Dermis blood vessel endothelial cell (primary cell): ENCODE measurements at regions not wholly inside any gene's neighbourhood (a gene's known extent, or its start where the extent isn't known, plus 50 kb on each side); places are given as distances from the start of the nearest gene placed in this dataset.
"Not testable (repeated sequence)": the region's sequence is repeated elsewhere in the genome, so short reads cannot be mapped to it uniquely, and the experiment has no call there.

Experiments used
- DNase-seq: peaks from one replicate; pipeline ENCODE4 v3.0.0; 2010

DNA sequence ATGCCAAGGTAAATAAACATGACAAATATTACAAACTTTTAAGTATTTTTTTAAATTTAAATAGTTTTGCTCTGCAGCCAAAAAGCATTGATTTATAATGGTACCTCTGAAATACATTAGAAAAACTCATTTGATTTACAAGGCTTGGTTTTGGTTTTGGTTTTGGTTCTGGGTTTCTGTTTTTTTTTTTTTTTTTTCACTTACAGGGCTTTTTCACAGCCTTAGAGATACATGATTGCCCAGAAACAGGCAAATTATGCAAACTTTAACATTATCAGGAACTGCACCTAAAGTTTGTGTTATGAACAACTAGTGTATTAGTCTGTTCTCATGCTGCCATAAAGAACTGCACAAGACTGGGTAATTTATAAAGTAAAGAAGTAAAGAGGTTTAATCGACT, 196.4 kb upstream of the DDX53 start:
- no peak for DNase-seq

DNA sequence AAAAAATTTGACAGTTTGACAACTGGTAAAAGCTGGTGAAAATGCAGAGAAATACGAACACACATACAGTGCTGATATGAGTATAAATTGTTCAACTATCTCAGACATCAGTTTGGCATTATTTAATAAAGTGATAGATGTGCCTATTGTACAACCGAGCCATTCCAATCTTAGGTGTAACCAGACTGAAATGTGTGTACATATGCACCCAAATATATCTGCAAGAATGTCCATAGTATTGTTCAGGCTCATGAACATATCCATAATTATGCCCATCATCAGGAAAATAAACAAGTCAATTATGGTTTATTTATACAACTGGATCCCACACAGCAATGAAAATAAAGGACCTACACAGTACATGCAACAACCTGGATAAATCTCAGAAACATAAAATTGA, 188.9 kb upstream of the DDX53 start:
- no peak for DNase-seq

DNA sequence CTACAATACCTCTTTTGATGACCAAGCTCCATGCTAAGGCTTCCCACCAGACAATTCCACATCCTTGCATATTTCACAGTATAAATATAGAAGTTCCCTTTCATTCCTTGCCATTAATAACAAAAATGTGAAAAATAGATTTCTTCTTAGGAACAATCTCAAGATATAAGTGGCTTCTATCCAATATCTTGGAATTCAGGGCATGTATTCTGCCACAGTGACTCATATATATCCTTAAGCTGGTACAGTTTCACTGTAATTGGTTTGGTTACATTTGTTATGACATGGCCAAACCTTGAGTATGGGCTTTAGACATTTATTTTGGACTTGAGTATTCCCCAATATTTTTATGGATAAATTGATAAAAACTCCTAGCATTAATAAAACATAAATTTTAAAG, 181.7 kb upstream of the DDX53 start:
- no peak for DNase-seq

DNA sequence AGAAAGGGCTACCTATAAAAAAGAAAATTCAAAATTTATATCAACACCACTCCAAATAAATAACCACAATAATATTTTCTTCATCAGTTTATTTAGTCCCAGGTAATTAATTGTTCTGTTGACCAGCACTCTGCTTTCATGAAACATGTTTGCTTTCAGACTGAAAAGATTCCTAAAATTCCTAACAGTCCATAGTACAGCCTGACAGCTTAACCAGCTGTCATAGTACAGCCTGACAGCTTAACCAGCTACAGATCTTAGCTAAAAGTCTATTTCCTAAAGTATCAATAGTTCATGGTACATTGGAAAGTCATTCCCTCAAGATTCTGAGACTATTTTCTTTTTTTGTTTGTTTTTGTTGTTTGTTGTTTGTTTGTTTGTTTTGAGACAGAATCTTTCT, 144.1 kb upstream of the DDX53 start:
- DNase-seq = no peak

DNA sequence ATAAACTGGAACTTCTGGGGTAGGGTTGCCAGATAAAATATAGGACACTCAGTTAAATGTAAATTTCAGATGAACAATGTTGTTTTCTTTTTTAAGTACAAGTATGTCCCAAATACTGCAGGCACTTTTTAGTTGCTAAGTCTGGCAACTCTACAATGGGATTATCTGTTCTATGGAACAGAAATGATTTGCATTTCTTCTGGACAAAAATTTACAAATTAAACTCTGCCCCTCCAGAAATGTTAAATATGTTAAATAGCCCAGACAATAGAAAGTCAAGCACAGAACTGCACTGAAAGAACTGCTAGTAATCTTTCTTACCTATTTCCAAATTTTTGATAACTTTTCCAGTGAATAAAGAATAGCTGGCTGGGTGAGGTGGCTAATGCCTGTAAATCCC, 140.1 kb upstream of the DDX53 start:
- no peak for DNase-seq

DNA sequence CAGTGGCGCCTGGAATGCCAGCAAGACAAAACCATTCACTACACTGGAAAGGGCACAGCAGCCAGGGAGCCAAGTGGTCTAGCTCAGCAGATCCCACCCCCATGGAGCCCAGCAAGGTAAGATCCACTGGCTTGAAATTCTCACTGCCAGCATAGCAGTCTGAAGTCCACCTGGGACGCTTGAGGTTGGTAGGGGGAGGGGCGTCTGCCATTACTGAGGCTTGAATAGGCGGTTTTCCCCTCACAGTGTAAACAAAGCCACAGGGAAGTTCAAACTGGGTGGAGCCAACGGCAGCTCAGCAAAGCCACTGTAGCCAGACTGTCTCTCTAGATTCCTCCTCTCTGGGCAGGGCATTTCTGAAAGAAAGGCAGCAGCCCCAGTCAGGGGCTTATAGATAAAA, 133.0 kb upstream of the DDX53 start:
- DNase-seq = not testable (repeated sequence)

DNA sequence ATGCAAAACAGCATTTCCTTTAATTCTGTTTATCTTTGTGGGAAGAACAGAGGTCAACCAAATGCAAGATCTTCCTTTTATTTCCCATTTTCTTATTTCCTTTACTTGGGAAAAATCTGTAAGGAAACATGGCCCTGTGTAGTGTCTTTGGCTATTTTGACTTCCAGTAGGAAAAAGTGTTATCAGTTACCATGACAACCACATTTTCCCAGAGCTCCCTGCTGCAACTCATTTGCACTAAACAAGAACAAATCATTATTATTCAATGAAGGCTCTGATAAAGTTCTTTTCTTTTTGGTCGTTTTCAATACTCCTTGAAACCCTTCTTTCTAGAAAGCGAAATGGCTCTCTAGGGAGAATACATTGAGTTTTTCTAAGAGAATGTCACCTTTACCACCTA, 117.2 kb upstream of the DDX53 start:
- no peak for DNase-seq

DNA sequence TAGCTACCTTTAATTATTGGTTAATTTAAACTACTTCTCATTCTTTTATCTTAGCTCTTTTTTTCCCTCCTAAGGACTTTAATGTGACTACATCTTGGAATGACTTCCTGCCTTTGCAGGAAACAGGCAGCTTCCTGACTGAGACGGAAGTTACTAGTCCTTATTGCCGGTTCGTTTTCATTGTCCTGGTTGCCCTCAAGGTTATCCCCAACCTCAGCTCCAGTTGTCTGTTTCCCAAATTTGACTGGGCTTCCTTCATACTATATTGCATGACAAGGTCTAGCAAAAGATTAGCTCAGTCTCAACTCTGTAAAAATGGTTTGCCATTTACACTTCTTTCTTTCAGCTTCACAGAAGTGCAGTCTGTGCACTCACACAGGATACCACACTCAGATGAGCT, 109.9 kb upstream of the DDX53 start:
- DNase-seq = peak; percentile 65

DNA sequence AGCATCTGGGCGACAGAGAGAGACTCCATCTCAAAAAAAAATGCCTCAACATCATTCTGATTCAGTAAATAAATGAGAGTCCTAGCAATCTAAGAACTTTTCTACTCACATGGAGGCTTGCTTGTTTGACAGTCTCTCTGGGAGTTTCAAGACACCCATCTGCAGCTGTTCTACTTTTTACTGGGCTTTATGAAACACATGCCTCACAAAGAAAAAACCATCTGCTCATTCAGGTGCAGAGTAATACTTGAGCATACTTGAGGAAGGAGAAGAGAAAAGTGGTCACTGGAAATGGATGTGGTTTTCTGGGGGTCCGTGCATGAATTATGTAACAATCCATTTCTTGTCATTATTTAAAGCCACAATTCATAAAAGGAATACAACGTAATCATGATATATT, 87.1 kb upstream of the DDX53 start:
- no peak for DNase-seq

DNA sequence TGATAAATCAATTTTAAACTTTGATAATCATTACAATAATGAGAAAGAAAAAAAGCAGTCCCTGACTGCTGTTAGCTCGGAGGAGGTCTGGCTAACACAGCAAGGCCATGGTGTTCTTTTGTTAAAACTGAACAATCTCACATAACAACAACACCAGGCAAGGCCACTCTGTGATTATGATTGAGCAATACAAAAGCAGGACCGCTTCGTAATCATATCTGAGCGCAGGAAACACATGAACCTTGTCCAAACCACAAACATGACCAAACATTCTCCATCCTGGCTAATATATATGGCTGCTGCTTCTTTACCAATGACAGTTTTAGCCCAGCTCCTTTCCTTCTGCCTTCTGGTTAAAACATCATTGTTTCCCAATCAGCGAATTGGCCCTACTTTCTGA, 76.8 kb upstream of the DDX53 start:
- peak; percentile 1 for DNase-seq

DNA sequence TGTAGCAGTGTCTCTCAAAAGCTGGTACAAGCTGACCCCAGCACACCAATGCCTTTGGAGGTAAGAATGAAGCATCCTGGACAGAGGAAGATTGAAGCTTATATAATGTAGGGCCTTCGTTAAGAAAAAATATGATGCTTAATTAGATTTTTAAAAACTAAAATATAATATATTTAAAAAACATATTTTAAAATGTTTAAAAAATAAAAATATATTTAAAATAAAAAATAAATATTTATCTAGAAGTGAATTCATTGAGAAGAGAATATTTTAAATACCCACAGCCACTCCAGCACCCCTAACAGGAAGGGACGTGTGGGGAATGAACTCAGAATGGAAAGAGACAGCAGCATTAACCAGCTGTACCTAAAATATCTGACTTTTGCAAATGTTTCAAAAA, 65.1 kb upstream of the DDX53 start:
- DNase-seq = no peak

DNA sequence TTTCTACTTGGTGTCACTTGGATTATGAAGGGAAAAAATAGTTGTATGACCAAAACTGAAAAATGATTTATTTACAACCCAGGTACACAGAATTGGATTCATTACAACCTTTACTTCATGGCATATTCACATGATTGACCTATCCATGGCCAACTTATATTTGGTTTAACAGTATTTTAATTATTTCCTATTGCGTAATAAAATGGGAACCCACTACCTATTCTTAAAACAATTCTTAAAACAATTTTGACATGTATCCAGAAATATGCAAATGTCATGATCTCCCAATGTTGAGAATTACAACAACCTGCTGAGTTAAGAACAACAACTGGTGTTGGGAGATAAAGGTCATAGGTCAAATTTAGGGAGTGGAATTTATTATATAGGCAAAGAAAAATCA, 54.8 kb upstream of the DDX53 start:
- DNase-seq = no peak
